NCI-H2227 (cell line): ENCODE measurements at regions not wholly inside any gene's neighbourhood (a gene's known extent, or its start where the extent isn't known, plus 50 kb on each side); places are given as distances from the start of the nearest gene placed in this dataset.
"Not testable (repeated sequence)": the region's sequence is repeated elsewhere in the genome, so short reads cannot be mapped to it uniquely, and the experiment has no call there.

Experiments used
- DNase-seq: peaks from one replicate; lab custom pipeline; 2025; ENCODE audit not compliant: unreplicated experiment; lab: John Stamatoyannopoulos, UW

DNA sequence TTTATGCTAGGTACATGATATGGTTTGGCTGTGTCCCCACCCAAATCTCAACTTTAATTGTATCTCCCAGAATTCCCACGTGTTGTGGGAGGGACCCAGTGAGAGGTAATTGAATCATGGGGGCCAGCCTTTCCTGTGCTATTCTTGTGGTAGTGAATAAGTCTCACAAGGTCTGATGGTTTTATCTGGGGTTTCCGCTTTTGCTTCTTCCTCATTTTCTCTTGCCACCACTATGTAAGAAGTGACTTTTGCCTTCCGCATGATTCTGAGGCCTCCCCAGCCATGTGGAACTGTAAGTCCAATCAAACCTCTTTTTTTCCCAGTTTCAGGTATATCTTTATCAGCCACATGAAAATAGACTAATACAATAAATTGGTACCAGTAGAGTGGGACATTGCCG lies 106.2 kb upstream of the UNC5B start:
- DNase-seq: not testable (repeated sequence)

DNA sequence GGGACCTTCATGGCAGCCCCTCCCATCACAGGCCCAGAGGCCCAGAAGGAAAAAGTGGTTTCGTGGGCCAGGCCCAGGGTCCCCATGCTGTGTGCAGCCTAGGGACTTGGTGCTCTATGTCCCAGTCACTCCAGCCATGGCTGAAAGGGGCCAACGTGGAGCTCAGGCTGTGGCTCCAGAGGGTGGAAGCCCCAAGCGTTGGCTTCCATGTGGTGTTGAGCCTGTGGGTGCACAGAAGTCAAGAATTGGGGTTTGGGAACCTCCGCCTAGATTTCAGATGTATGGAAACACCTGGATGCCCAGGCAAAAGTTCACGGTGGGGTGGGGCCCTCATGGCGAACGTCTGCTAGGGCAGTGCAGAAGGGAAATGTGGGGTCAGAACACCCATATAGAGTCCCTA lies 105.3 kb upstream of the UNC5B start:
- not testable (repeated sequence) for DNase-seq

DNA sequence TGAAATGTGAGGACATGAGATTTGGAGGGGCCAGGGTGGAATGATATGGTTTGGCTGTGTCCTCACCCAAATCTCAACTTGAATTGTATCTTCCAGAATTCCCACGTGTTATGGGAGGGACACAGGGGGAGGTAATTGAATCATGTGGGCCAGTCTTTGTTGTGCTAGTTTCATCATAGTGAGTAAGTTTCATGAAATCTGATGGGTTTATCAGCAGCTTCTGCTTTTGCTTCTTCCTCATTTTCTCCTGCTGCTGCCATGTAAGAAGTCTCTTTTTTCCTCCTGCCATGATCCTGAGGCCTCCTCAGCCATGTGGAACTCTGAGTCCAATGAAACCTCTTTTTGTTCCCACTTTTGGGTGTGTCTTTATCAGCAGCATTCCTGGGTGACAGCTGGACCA lies 104.3 kb upstream of the UNC5B start:
- not testable (repeated sequence) for DNase-seq

DNA sequence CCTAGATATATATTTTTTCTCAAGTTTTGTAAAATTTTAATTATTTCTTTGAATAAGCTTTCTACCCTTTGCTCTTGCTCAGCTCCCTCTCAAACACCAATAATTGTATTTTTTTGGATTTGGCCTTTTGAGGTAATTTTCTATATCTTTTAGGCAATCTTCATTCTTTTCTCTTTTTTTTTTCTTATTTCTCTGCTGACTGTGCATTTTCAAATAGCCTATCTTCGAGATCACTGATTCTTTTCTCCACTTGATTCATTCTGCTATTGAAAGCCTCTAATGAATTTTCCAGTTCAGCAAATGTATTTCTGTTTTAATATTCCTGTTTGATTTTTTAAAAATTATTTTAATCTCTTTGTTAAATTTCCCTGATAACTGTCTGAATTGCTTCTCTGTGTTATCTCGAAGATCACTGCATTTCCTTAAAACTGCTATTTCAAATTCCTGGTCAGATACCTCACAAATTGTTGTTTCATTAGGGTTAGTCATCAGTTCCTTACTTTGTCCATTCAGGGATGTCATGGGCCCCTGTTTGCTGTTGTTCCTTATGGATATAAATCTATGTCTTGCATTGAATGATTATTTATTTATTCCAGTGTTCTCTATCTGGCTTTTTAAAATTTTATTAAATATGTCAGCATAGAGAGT lies 100.1 kb upstream of the UNC5B start:
- DNase-seq: no peak

DNA sequence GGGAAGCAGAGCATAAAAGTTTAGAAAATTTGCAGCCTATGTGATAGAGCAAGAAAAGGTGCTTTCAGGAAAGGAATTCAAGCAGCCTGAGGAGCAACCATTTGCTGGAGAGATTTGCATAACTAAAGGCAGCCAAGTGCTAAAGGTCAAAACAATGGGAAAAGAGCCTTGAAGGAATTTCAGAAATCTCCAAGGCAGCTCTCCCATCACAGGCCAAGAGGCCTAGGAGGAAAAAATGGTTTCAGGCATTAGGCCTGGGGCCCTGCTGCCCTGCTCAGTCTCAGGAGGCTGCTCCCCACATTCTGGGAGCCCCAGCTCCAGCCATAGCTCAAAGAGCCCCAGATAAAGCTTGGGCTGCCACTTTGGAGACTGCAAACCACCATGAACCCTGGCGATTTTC lies 95.9 kb upstream of the UNC5B start:
- DNase-seq: no peak

DNA sequence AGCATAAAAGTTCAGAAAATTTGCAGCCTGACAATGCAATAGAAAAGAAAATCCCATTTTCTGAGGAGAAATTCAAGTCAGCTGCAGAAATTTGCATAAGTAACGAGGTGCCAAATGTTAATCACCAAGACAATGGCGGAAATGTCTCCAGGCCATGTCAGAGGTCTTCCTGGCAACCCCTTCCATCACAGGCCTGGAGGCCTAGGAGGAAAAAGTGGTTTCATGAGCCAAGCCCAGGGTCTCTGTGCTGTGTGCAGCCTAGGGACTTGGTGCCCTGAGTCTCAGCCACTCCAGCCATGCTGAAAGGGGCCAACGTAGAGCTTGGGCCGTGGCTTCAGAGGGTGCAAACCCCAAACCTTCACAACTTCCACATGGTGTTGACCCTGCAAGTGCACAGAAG lies 94.8 kb upstream of the UNC5B start:
- not testable (repeated sequence) for DNase-seq

DNA sequence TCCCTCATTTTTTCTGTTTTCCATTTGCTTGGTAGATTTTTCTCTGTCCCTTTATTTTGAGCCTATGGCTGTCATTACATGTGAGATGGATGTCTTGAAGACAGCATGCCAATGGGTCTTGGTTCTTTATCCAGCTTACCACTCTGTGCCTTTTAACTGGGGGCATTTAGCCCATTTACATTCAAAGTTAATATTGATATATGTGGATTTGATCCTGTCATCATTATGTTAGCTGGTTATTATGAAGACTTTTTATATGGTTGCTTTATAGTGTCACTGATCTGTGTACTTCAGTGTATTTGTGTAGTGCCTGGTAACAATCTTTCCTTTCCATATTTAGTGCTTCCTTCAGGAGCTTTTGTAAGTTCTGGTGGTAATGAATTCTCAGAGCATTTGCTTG lies 89.3 kb upstream of the UNC5B start:
- no peak for DNase-seq

DNA sequence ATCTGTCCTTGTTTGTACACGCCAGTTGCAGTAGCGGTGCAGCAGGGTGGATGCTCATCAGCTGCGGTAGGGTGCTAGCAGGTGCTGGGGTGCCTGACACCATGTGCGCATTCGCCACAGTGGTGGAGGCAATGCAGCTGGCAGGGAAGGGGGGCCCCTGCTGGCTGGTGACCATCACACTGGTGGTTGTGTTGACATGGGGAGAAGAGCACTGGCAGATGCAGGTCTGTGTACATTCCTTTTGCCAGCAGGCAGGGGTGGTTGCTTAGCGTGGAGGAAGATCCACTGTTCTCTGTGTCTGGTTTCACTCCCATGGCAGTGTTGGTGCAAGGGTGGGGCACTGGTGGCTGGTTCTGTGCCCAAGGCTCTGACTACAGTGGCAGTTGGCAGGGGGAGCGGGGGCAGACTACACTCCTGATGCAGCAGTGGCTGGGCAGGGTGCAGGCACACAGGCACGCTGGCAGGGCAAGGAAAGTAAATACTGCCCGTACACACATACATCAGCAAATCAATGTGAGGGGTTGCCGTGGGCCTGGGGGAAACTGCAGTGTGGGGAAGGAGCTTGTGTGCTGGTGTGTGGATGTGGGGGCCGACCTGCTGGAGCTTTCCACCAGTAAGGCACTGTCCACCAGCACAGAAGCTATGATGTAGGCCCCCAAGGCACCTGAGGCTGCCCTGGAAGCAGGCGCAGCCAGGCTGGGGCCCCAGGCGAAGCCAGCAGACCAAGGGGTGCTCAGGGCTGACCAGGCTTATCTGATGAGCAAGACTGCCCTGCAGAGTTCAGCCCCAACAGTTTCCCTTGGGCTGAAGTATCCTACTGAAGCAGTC lies 87.2 kb upstream of the UNC5B start:
- DNase-seq: no peak

DNA sequence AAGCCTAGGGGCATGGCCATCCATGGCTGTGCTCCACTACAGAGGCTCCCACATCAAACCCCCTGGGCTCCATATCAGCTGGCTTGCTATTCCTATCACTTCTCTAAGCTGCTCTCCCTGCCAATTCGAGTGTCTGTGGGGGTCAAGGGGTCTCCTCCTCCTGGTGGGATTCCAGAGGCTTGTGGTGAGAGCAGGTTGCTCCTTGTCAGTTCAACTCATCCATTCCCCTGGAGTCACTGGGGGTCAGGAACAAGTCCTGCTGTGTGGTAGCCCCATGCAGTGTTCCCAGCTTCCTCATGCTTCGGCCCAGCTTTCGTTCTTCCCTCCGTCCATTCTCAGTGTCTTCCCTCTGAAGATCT lies 86.6 kb upstream of the UNC5B start:
- DNase-seq: no peak

DNA sequence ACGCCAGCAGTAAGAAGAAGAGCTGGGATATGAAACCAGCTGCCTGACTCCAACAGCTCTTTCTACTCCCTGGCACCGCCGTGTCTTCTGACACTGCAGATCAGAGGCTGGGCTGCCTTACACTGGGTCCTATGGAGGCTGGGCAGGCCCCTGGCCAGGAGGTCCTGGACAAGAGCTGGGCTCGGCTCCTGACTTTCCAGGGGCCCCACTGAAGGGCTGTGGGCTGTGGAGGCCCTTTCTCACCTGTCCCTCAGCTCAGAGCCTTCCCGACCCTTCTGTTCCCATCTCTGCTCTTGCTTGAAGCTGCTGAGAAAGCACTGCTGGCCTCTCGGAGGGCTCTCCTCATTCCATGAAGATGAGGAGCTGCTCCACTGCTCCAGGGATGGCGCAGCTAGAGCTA lies 85.9 kb upstream of the UNC5B start:
- no peak for DNase-seq

DNA sequence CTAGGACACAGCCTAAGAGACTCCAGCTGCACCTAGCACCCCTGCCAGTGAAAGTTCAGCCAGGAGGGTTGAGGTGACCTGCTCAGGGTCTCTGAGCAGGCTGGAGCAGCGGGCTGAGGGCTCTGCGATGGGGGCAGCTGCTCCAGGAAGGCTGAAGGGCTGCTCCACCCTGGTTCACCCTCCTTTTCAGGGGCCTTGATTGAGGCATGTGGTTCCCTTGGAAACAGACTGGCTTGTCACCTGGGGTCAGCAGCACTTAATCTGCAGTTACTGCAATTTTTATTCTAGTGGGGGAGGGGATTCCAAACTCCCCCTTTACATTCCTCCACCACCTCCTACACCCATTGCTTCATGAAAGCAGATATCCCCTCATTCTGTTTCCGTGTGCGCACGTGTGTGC lies 85.3 kb upstream of the UNC5B start:
- DNase-seq: peak; percentile 45

DNA sequence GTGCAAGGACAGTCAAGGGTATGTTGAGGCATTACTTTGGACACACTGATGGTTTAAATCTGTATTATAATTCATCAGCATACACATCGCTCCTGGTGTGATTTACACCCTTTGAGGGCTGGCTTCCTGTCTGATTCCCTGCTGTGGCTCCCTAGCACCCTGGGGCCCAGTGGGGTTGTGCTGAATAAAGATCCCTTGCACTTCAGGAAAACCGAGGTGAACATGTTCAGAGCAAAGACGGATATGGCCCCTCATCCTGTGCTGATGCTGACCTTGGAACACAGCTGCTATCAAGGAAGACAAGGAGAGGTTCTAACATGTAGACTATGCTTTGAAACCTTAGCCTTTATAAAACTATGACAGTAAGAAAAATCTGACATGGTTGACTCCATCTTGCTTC lies 84.6 kb upstream of the UNC5B start:
- DNase-seq: no peak

DNA sequence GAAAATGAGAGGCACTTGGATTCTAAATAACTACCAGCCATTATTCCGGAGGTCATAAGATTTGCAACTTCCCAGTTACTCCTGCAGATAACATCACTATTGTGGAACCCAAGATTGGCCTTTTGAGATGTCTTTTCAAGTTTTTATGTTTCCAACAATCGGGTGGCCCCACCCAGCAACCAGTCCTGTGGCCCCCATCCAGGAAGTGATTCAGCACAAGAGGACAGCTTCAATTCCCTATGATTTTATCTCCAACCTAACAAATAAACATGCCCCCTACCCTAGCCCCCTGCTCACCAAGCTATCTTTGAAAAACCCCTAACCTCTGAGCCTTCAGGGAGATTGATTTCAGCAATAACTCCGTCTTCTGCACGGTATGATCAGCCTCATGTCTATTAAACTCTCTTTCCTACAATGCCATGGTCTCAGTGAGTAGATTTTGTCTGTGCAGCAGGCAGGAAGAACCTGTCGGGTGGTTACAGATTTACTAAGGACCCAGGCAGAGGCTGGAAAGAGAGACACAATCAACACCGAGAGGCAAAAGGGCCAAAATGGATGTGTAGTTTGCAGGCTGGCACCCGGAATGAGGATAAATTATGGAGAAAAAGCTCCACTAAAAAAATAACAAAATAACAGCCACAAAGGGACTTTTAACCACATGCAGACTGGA lies 83.9 kb upstream of the UNC5B start:
- DNase-seq: no peak

DNA sequence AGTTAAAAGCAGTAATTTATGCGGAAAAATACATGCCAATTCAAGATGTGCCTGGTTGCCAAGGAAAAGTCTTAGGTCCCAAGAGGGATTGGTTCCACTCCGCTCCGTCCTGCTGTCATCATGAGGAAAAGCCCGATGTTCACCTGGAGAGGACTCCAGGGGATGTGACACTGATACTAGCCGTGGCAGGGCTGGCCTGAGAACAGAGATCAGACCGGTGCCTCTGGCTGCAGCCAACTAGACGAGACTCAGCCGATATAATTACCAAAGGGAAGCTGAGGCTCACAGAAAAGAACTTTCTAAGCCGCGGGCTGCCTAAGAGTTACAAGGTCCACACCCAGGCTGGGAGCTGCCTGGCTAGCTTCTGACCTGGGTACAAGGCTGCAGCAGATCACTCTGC lies 81.3 kb upstream of the UNC5B start:
- DNase-seq: no peak

DNA sequence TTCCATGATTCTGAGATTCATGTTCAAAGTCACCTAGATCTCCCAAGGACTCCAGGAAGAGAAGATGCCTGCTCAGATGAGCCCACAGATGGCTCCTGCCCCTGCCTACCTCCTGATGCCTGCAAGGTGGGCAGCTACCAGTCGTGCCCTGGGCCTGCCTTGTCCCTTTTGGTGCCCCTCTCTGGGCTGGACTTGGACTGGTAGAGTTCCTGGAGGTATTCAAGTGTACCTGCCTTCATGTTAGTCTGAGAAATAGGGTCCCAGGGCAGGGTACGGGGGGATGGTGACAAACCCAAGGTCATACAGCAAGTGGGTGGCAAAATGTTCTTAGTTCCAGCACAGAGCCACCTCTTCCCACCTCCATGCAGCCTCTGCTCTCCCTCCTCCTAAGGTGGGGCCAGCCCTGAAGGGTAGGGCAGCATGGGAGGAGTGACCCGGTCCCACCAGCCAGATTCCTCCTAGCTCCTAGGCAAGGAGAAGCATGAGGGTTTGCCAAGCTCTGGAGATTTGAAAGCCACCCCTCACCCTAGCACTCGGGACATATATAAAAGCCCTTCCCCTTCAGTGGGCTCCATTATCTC lies 80.8 kb upstream of the UNC5B start:
- no peak for DNase-seq

DNA sequence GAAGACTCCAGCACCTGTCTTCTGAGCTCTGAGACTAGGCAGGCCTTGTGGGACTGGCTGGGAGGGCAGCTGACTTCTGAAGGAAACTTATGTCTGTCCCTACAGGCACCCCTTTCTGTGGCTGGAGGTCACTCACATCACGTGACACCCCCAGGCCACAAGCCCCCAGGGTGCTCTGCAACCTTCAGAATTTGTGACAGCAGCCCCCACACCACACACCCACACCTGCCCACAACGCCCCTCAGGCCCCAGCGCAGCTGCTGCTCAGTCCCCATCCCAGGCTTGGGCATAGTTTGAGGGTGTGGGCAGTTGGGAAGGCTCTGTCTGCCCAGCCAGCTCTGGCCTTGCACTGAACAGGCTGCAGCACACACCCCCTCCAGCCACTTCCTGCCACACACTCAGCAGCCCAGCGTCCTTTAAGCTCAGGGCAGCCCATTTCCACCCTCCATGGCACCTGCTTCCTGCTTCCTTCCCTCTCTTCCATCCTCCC lies 80.0 kb upstream of the UNC5B start:
- DNase-seq: no peak

DNA sequence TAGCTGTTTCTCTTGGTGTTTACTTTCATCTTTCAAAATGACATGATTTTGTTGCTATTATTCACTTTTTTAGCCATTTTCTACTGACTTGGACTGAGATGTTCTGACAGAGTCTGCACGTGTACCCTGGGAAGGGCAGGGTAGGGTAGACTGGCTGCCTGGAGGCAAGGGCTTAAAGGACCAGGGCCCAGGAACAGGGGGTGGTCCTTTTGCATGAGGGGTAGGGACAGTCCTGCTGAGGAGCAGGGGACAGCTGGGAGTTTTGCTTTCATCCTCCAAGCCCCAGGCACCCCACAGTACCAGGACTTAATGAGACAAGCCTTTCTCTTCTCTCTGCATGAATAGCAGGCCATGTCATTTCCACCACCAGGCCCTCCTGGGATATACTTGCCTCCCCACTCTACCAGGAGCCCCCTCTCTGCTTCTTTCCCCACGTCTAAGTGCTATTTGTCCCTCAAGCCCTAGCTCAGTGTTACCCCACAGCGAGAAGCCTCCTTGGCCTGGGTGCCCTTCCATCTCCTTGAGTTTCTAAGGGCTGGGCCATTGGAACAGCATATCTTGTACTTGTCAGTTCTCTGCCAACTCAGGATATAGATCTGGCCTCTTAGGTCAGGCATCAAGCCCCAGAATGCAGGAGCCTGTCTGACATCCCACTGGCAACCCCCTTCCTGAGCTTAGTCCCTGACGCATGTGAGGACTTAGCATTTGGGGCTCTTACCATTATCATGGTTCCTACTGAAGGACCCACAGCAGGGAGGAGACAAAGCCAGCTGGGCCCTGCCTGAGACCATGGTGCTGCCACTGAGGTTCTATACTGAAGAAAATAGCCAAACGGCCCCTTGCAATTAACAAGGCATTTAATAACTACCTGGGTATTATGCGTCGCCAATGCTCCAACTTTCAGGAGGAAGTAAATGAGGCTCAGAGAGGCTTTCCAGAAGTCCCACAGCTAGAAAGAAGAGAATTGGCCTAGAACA lies 78.4 kb upstream of the UNC5B start:
- no peak for DNase-seq

DNA sequence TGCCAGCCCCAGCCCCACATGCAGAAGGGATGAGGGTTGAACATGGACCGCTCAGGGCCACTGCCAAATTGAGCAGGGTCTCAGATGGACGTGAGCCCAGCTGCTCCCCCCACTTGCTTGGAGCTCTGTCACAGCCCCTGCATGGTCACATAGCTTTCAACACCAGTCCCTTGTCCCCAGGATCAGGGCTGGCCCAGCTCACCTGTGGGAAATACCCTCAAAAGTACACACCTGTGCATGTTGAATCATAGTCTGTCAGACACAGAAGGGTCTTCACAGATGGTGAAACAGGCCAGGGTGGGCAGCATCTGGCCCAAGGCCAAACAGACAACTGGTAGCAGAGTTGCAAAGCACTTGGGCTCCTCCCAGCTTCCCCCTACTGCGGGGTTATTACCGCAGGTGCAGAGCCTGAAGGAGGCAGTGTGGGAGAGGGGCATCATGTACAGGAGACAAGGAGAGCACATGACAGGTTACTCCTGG lies 77.6 kb upstream of the UNC5B start:
- no peak for DNase-seq

DNA sequence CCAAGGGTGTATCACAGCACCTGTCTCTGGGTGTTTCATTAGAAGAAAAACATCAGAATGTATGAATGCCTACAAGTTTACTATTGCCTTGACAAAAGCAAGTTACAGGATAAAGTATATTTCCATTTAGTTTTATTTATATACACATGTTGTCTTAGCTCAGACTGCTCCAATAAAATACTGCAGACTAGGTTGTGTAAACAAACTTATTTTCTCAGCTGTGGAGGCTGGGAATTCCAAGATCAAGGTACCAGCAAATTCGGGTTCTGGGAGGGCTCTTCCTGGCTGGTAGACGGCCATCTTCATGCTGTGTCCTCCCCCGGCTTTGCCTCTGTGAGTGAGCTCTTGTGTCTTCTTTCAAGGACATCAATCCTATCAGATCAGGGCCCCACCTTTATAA lies 77.1 kb upstream of the UNC5B start:
- no peak for DNase-seq

DNA sequence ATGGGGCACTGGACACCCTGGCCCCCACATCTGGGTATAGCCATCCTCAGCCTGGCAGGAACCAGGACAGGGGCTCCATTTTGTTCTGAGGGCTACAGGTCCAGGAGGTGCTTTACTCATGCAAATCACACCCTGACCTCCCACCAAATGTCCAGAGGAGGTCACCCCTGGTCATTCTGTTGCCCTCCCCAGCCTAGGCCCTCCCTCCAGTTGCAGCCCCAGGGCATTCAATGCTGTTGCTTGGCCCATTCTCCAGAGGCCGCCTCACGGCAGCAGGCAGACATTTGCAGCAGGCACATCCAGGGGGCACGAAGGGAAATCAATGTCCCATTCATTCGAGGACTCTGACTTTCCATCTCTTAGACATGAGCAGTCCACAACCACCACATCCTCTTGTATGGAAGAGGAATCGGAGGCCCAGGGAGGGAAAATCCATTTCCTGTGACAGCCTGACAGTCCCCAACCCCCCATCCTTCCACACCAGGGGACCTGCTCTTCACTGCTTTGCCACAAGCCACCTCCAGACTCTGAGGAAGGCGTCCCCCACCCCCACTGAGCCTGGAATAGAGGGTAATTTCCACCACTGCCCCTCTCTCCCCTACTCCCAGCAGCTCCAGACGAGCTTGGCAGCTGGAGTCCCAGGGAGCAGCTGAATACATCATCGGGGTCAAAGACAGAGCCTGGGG lies 76.2 kb upstream of the UNC5B start:
- DNase-seq: peak; percentile 14
